Spleen (tissue), 11 donors: ENCODE measurements at regions not wholly inside any gene's neighbourhood (a gene's known extent, or its start where the extent isn't known, plus 50 kb on each side); places are given as distances from the start of the nearest gene placed in this dataset.

Experiments
- DNase-seq: peaks from one replicate; pipeline ENCODE4 v3.0.0-alpha.2; 2020
- H3K27ac ChIP-seq, 8 donors: fragments of 200-600 bp; sonication (generic) in 7 of 8; 1 replicate in 4 of 8; 2 replicates in 4 of 8; pipeline versions ENCODE4 v1.5.0 to v1.8.0; 2016 to 2021; ENCODE audit warnings: inconsistent platforms in 4 of 8, mild to moderate bottlenecking in 4 of 8, moderate library complexity in 1 of 8
- H3K27me3 ChIP-seq, 7 donors: fragments of 200-600 bp; sonication (generic) in 6 of 7; replicated peaks in 1 of 7; 1 replicate in 4 of 7; 2 replicates in 3 of 7; pipeline versions ENCODE4 v1.5.0 to v1.8.0; 2016 to 2021; ENCODE audit warnings: inconsistent platforms in 3 of 7, mild to moderate bottlenecking in 1 of 7
- H3K36me3 ChIP-seq, 6 donors: fragments of 200-600 bp; sonication (generic) in 5 of 6; 1 replicate in 4 of 6; 2 replicates in 2 of 6; pipeline versions ENCODE4 v1.5.0 to v1.8.0; 2016 to 2021; ENCODE audit warnings: inconsistent platforms in 2 of 6
- H3K4me1 ChIP-seq, 6 donors: fragments of 200-600 bp; sonication (generic) in 5 of 6; 1 replicate in 3 of 6; 2 replicates in 3 of 6; pipeline versions ENCODE4 v1.5.0 to v1.8.0; 2016 to 2021; ENCODE audit warnings: inconsistent platforms in 3 of 6
- H3K4me3 ChIP-seq, 8 donors: fragments of 200-600 bp; sonication (generic) in 7 of 8; 1 replicate in 4 of 8; 2 replicates in 4 of 8; pipeline versions ENCODE4 v1.5.0 to v1.8.0; 2016 to 2021; ENCODE audit warnings: inconsistent platforms in 4 of 8, mild to moderate bottlenecking in 4 of 8, moderate library complexity in 2 of 8
- H3K9me3 ChIP-seq, 8 donors: fragments of 200-600 bp; sonication (generic) in 7 of 8; 1 replicate in 4 of 8; 2 replicates in 4 of 8; pipeline versions ENCODE4 v1.5.0 to v1.8.0; 2016 to 2021; ENCODE audit warnings: inconsistent platforms in 4 of 8
- POLR2A ChIP-seq, 3 donors: fragments of 450-650 bp; IDR thresholded peaks; one replicate each; pipeline ENCODE4 v1.5.1; 2017; ENCODE audit warnings: antibody characterized with exemption in 3 of 3, mild to moderate bottlenecking in 1 of 3
- POLR2AphosphoS5 ChIP-seq, 3 donors: sonication (generic); formaldehyde crosslinking; IDR thresholded peaks; one replicate each; pipeline ENCODE4 v1.5.1; 2017; ENCODE audit warnings: antibody characterized with exemption in 3 of 3
- WGBS, 5 donors: extraction: QIAGEN DNeasy Blood & Tissue Kit in 3 of 5; methylation state at CpG; one replicate each; pipeline versions ENCODE4 v1.1.5 to v1.1.7; 2013 to 2018; 5-methylcytosine and 5-hydroxymethylcytosine counted together
- intact Hi-C: fragments of 100-400 bp; cut with DNase I; formaldehyde crosslinking; loops from one replicate; pipeline ENCODE4 v1.15.0; 2023; ENCODE audit warnings: low total_unique reads
- TF ChIP-seq, protein P1 (sequence below), 11 experiments: fragments of 200-600 bp in 7 of 11; fragments of 450-650 bp in 4 of 11; sonication (generic) in 4 of 11; IDR thresholded peaks in 8 of 11; conservative IDR thresholded peaks in 3 of 11; 1 replicate in 7 of 11; 2 replicates in 4 of 11; pipeline versions ENCODE4 v1.4.0 to v1.8.0; 2016 to 2021; ENCODE audit warnings: antibody characterized with exemption in 11 of 11, inconsistent platforms in 4 of 11, mild to moderate bottlenecking in 1 of 11
- donor health status: healthy with polysubstance abuse.
- donor health status: DM: no; HTN: no; CAD: no; lungs with moderate emphysema.
- donor health status: DM: no; HTN: no; CAD: no.
- donor health status: Bipolar disorder and iron deficiency.
- donor health status: healthy.
- donor health status: DM: no; HTN: no; CAD: no.
- donor health status: DM: yes; HTN: yes; CAD: no.

DNA sequence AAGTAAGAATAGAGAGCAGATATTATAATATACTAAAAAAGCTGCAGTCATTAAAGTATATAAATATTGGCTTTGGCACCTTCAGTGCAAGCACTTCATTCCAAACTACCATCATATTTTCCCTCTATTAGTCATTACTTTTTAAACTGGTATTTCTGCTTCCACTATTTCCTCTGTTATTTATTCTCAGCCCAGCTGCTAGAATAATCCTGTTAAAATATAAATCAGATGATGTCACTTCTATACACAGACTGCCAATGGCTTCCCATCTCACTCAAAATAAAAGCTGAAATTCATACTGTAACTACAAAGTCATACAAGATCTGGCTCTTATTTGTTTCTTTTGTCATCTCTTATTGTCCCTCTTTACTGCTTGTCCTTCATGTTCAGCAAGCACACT is 432.9 kb downstream of the TLE4 start:
- H3K4me3 ChIP-seq, result no peak overlapping the region
- intact Hi-C loops, result no loop called here
- no peaks in the 10 kb centered on the region for H3K4me1 ChIP-seq
- no peaks in the 10 kb centered on the region for H3K27me3 ChIP-seq
- H3K27ac ChIP-seq, result no peak overlapping the region
- no peaks in the 10 kb centered on the region for H3K9me3 ChIP-seq
- TF ChIP-seq POLR2AphosphoS5 (IDR thresholded peaks at IDR 0.05), result no peak
- TF ChIP-seq POLR2A (IDR thresholded peaks at IDR 0.05), result no peak
- TF ChIP-seq, protein P1, sequence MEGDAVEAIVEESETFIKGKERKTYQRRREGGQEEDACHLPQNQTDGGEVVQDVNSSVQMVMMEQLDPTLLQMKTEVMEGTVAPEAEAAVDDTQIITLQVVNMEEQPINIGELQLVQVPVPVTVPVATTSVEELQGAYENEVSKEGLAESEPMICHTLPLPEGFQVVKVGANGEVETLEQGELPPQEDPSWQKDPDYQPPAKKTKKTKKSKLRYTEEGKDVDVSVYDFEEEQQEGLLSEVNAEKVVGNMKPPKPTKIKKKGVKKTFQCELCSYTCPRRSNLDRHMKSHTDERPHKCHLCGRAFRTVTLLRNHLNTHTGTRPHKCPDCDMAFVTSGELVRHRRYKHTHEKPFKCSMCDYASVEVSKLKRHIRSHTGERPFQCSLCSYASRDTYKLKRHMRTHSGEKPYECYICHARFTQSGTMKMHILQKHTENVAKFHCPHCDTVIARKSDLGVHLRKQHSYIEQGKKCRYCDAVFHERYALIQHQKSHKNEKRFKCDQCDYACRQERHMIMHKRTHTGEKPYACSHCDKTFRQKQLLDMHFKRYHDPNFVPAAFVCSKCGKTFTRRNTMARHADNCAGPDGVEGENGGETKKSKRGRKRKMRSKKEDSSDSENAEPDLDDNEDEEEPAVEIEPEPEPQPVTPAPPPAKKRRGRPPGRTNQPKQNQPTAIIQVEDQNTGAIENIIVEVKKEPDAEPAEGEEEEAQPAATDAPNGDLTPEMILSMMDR (IDR thresholded peaks at IDR 0.05 in 8 of 11, conservative IDR thresholded peaks at IDR 0.05 in 3 of 11), result no peak
- no peaks in the 10 kb centered on the region for H3K36me3 ChIP-seq
- no peak for DNase-seq

DNA sequence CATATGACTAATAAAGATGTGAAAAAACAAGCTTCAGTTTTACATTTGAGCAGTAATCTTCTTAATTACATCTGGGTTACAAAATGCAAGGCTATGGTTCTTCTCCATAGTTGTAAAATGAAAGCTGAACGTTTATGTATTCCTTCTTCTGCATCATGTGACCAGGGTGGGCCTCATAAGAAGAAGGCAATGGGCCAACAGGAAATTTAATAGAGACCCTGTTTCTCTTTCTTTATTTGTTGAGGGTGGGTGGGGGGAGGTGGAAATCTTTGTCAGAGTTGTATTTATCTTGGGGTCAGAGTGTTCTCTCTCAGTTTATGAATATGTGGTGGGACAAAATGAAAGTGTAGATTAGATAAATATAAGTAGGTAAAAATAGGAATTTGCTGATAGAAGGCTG is 418.8 kb downstream of the TLE4 start:
- Histone ChIP-seq H3K36me3 (no peaks in the 10 kb centered on the region), H3K4me1 (no peaks in the 10 kb centered on the region), H3K27ac (no peak overlapping the region), H3K27me3 (no peaks in the 10 kb centered on the region), H3K9me3 (no peaks in the 10 kb centered on the region), H3K4me3 (no peak overlapping the region)
- intact Hi-C loops, result no loop called here
- WGBS, 5 donors, result 37 to 67% (median 51%) methylated on average over 1 of the region's 1 CpG
- DNase-seq, result no peak
- no peak for TF ChIP-seq POLR2A (IDR thresholded peaks at IDR 0.05)
- TF ChIP-seq, protein P1 (IDR thresholded peaks at IDR 0.05 in 8 of 11, conservative IDR thresholded peaks at IDR 0.05 in 3 of 11), result no peak
- no peak for TF ChIP-seq POLR2AphosphoS5 (IDR thresholded peaks at IDR 0.05)

DNA sequence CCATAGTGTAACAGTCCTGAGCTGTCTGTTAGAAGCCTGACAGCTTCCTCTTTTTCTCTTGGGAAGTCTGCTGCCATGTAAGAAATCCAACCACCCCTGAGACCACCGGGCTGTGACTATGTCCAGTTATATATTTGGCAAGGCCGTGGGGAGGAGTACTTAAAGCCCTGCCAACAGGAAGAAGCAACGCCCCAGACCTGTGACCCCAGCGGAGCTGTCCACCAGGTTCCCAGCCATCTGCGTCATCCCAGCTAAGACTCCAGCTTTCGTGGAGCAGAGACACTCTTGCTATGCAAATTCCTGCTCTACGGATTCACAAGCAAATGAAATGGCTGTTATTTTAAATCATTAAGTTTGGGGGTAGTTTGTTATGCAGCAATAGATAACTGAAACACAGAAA is 417.3 kb downstream of the TLE4 start:
- H3K27ac ChIP-seq, result no peak overlapping the region
- H3K36me3 ChIP-seq, result no peaks in the 10 kb centered on the region
- no peak overlapping the region for H3K4me3 ChIP-seq
- WGBS, 5 donors, result 61 to 67% (median 66%) methylated on average over 7 of the region's 7 CpGs
- TF ChIP-seq POLR2A (IDR thresholded peaks at IDR 0.05) (no peak), POLR2AphosphoS5 (IDR thresholded peaks at IDR 0.05) (no peak)
- TF ChIP-seq, protein P1 (IDR thresholded peaks at IDR 0.05 in 8 of 11, conservative IDR thresholded peaks at IDR 0.05 in 3 of 11), result no peak
- H3K9me3 ChIP-seq, result no peaks in the 10 kb centered on the region
- intact Hi-C loops, result no loop called here
- H3K27me3 ChIP-seq, result no peaks in the 10 kb centered on the region
- no peak for DNase-seq
- H3K4me1 ChIP-seq, result peaks cover 0 to 9% (median 0%) of the 10 kb centered on the region in 6 donors

DNA sequence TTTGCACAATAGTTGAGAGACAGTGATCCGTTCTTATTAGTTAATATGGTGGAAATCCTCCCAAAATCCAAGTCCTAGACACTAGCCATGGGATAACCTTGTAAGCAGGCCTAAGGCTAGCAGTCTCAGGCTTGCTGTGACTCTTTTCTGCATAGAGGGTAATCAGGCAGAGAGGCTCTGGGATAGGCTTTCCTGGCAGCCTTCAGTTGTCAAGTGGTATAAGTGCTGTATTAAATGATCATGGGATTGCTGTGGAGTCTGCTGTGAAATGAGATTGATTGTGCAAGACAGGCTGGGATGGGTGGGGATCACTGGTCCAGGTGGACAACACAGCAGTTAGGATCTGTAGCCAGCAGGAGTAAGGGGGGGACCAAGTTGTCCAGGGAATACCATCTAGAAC is 416.4 kb downstream of the TLE4 start:
- no peak for TF ChIP-seq POLR2AphosphoS5 (IDR thresholded peaks at IDR 0.05)
- TF ChIP-seq, protein P1 (IDR thresholded peaks at IDR 0.05 in 8 of 11, conservative IDR thresholded peaks at IDR 0.05 in 3 of 11), result no peak
- no peak for TF ChIP-seq POLR2A (IDR thresholded peaks at IDR 0.05)
- Histone ChIP-seq H3K4me1 (peaks cover 0 to 9% (median 0%) of the 10 kb centered on the region in 6 donors), H3K27me3 (no peaks in the 10 kb centered on the region), H3K9me3 (no peaks in the 10 kb centered on the region), H3K4me3 (no peak overlapping the region), H3K36me3 (no peaks in the 10 kb centered on the region), H3K27ac (no peak overlapping the region)
- intact Hi-C loops, result no loop called here
- DNase-seq, result no peak
- 82 to 89% (median 87%) methylated on average over 1 of the region's 1 CpG for WGBS, 5 donors
